Gastroesophageal sphincter (tissue), 3 donors: ENCODE measurements at regions not wholly inside any gene's neighbourhood (a gene's known extent, or its start where the extent isn't known, plus 50 kb on each side); places are given as distances from the start of the nearest gene placed in this dataset.

Experiments used
- CTCF ChIP-seq, 4 experiments: fragments of 200-600 bp in 2 of 4; fragments of 450-650 bp in 2 of 4; sonication (generic) in 1 of 4; IDR thresholded peaks; one replicate each; pipeline ENCODE4 v1.5.1; 2017 to 2019; ENCODE audit warnings: antibody characterized with exemption in 4 of 4, mild to moderate bottlenecking in 2 of 4, moderate library complexity in 2 of 4
- POLR2AphosphoS5 ChIP-seq: sonication (generic); formaldehyde crosslinking; IDR thresholded peaks from one replicate; pipeline ENCODE4 v1.6.1; 2017; ENCODE audit warnings: antibody characterized with exemption

GRCh38 chr3:110755345-110755744 is 316.3 kb upstream of the NECTIN3 start:
- TF ChIP-seq CTCF (IDR thresholded peaks at IDR 0.05), result no peak
- TF ChIP-seq POLR2AphosphoS5, result no peak
